SK-N-SH (cell line): ENCODE measurements at regions not wholly inside any gene's neighbourhood (a gene's known extent, or its start where the extent isn't known, plus 50 kb on each side); places are given as distances from the start of the nearest gene placed in this dataset.

Source experiments
- CTCF ChIA-PET: fragments of 300-600, 350-600 bp; formaldehyde crosslinking; extraction: SDS; loops from one replicate; lab custom pipeline; 2021; lab: Yijun Ruan, JAX
- POLR2A ChIA-PET: fragments of 350-600 bp; sonication (Branson Sonifier 250); formaldehyde crosslinking; extraction: SDS; loops from one replicate; lab custom pipeline; 2020; ENCODE audit warnings: antibody characterized with exemption, inconsistent platforms; lab: Yijun Ruan, JAX
- DNase-seq: peaks from one replicate; pipeline ENCODE4 v3.0.0; 2012
- H2AFZ ChIP-seq: fragments of 200-600 bp; sonication (generic); 2 replicates; pipeline ENCODE4 v1.8.1; 2016; ENCODE audit warnings: antibody characterized with exemption, mild to moderate bottlenecking, low read depth
- H3F3A ChIP-seq: fragments of 200-600 bp; sonication (generic); replicated peaks from 2 replicates; pipeline ENCODE3; 2016; ENCODE audit warnings: antibody characterized with exemption, mild to moderate bottlenecking; ENCODE audit not compliant: insufficient read depth
- H3K27ac ChIP-seq, 2 experiments: fragments of 200-500 bp in 1 of 2; fragments of 200-600 bp in 1 of 2; sonication (Bioruptor generic) in 1 of 2; sonication (generic), shearing (Covaris generic) in 1 of 2; 2 replicates each; pipeline versions ENCODE4 v1.5.1 to v1.6.1; 2014 to 2016; ENCODE audit warnings: low read depth in 2 of 2, inconsistent platforms in 1 of 2, low read length in 1 of 2, mild to moderate bottlenecking in 1 of 2, mixed read lengths in 1 of 2
- H3K27me3 ChIP-seq: fragments of 200-600 bp; sonication (generic), shearing (Covaris generic); 2 replicates; pipeline ENCODE4 v1.6.1; 2016; ENCODE audit warnings: mixed run types; ENCODE audit not compliant: insufficient read depth
- H3K36me3 ChIP-seq, 2 experiments: fragments of 200-500 bp in 1 of 2; fragments of 200-600 bp in 1 of 2; sonication (Bioruptor generic) in 1 of 2; sonication (generic) in 1 of 2; replicated peaks in 1 of 2; 2 replicates each; pipeline versions ENCODE3 to v1.5.1; 2014 to 2016; ENCODE audit warnings: low read length in 1 of 2, mild to moderate bottlenecking in 1 of 2; ENCODE audit not compliant: insufficient read depth in 2 of 2, control insufficient read depth in 1 of 2
- H3K4me1 ChIP-seq, 2 experiments: fragments of 200-500 bp in 1 of 2; fragments of 200-600 bp in 1 of 2; sonication (Bioruptor generic) in 1 of 2; sonication (generic), shearing (Covaris generic) in 1 of 2; 2 replicates each; pipeline versions ENCODE4 v1.5.1 to v1.6.1; 2014 to 2016; ENCODE audit warnings: low read depth in 1 of 2, low read length in 1 of 2, mixed run types in 1 of 2; ENCODE audit not compliant: insufficient read depth in 2 of 2, control insufficient read depth in 1 of 2
- H3K4me2 ChIP-seq: fragments of 200-600 bp; sonication (generic), shearing (Covaris generic); 2 replicates; pipeline ENCODE4 v1.6.1; 2017; ENCODE audit warnings: mixed run types
- H3K4me3 ChIP-seq, 2 experiments: fragments of 200-500 bp in 1 of 2; fragments of 200-600 bp in 1 of 2; sonication (Bioruptor generic) in 1 of 2; sonication (generic), shearing (Covaris generic) in 1 of 2; 2 replicates each; pipeline versions ENCODE4 v1.5.1 to v1.8.1; 2014 to 2016; ENCODE audit warnings: low read depth in 2 of 2, inconsistent platforms in 1 of 2, low read length in 1 of 2, mild to moderate bottlenecking in 1 of 2, mixed read lengths in 1 of 2, moderate library complexity in 1 of 2
- H3K79me2 ChIP-seq: fragments of 200-600 bp; sonication (generic); 2 replicates; pipeline ENCODE4 v1.8.1; 2017; ENCODE audit warnings: mild to moderate bottlenecking; ENCODE audit not compliant: insufficient read depth
- H3K9ac ChIP-seq: fragments of 200-600 bp; sonication (generic); 2 replicates; pipeline ENCODE4 v1.6.1; 2017; ENCODE audit warnings: mixed run types
- H3K9me2 ChIP-seq: fragments of 200-600 bp; sonication (generic); 2 replicates; pipeline ENCODE4 v1.6.1; 2017; ENCODE audit warnings: mixed run types
- H3K9me3 ChIP-seq: fragments of 200-600 bp; sonication (generic); 2 replicates; pipeline ENCODE4 v1.6.1; 2017; ENCODE audit warnings: mixed run types, mild to moderate bottlenecking, moderate library complexity
- H4K20me1 ChIP-seq: fragments of 200-600 bp; sonication (generic); 2 replicates; pipeline ENCODE4 v1.6.1; 2017; ENCODE audit warnings: mild to moderate bottlenecking, mixed run types; ENCODE audit not compliant: insufficient read depth
- CHD2 ChIP-seq: fragments of 150-350 bp; IDR thresholded peaks from 2 replicates; pipeline ENCODE4 v1.6.1; 2018; ENCODE audit warnings: low read length; ENCODE audit not compliant: partially characterized antibody
- ELF1 ChIP-seq: IDR thresholded peaks from 2 replicates; pipeline ENCODE4 v1.4.0; 2012
- EP300 ChIP-seq, 2 experiments: IDR thresholded peaks; 2 replicates each; pipeline versions ENCODE4 v1.4.0 to v1.6.1; 2012; ENCODE audit warnings: borderline replicate concordance in 1 of 2, low read depth in 1 of 2, low read length in 1 of 2
- FOXJ3 ChIP-seq: sonication (generic); formaldehyde crosslinking; IDR thresholded peaks from 2 replicates; pipeline ENCODE4 v1.5.1; 2020; ENCODE audit warnings: mild to moderate bottlenecking, missing genetic modification reagents
- FOXM1 ChIP-seq: IDR thresholded peaks from 2 replicates; pipeline ENCODE4 v1.4.0; 2012; ENCODE audit warnings: low read depth, mild to moderate bottlenecking
- GABPA ChIP-seq: IDR thresholded peaks from 2 replicates; pipeline ENCODE4 v1.4.0; 2012; ENCODE audit warnings: low read depth, mild to moderate bottlenecking
- GATA2 ChIP-seq: sonication (generic); formaldehyde crosslinking; IDR thresholded peaks from 2 replicates; pipeline ENCODE4 v1.5.0; 2020; ENCODE audit warnings: mild to moderate bottlenecking, missing genetic modification reagents
- JUND ChIP-seq: IDR thresholded peaks from 2 replicates; pipeline ENCODE4 v1.4.0; 2012
- MXI1 ChIP-seq: IDR thresholded peaks from 2 replicates; pipeline ENCODE4 v1.6.1; 2012; ENCODE audit warnings: mild to moderate bottlenecking, low read depth, low read length, improper control_type of control experiment
- NFIC ChIP-seq: IDR thresholded peaks from 2 replicates; pipeline ENCODE4 v1.4.0; 2012; ENCODE audit warnings: borderline replicate concordance
- NRF1 ChIP-seq: IDR thresholded peaks from 2 replicates; pipeline ENCODE4 v1.6.1; 2012; ENCODE audit warnings: low read depth, mild to moderate bottlenecking, low read length
- POLR2AphosphoS5 ChIP-seq: IDR thresholded peaks from 2 replicates; pipeline ENCODE4 v1.6.1; 2012; ENCODE audit warnings: low read depth, low read length
- RAD21 ChIP-seq: IDR thresholded peaks from 2 replicates; pipeline ENCODE4 v1.6.1; 2012; ENCODE audit warnings: mild to moderate bottlenecking, low read length
- RCOR1 ChIP-seq: fragments of 150-350 bp; IDR thresholded peaks from 2 replicates; pipeline ENCODE4 v1.6.1; 2017; ENCODE audit warnings: antibody characterized with exemption, low read length
- RFX5 ChIP-seq: IDR thresholded peaks from 2 replicates; pipeline ENCODE4 v1.6.1; 2012; ENCODE audit warnings: mild to moderate bottlenecking, improper control_type of control experiment, low read length
- RXRA ChIP-seq: IDR thresholded peaks from 2 replicates; pipeline ENCODE4 v1.4.0; 2012; ENCODE audit warnings: low read depth, mild to moderate bottlenecking, borderline replicate concordance
- SIN3A ChIP-seq: IDR thresholded peaks from 2 replicates; pipeline ENCODE4 v1.6.1; 2012; ENCODE audit warnings: low read depth, mild to moderate bottlenecking, low read length, moderate library complexity, borderline replicate concordance
- SMC3 ChIP-seq: IDR thresholded peaks from 2 replicates; pipeline ENCODE4 v1.6.1; 2012; ENCODE audit warnings: low read depth, low read length, improper control_type of control experiment
- TAF1 ChIP-seq: IDR thresholded peaks from 2 replicates; pipeline ENCODE4 v1.6.1; 2012; ENCODE audit warnings: low read depth, mild to moderate bottlenecking, low read length, moderate library complexity, borderline replicate concordance
- TCF12 ChIP-seq: IDR thresholded peaks from 2 replicates; pipeline ENCODE4 v1.4.0; 2012
- TEAD4 ChIP-seq: IDR thresholded peaks from 2 replicates; pipeline ENCODE4 v1.4.0; 2012; ENCODE audit warnings: mild to moderate bottlenecking, borderline replicate concordance; ENCODE audit not compliant: insufficient read depth
- YY1 ChIP-seq: IDR thresholded peaks from 2 replicates; pipeline ENCODE4 v1.4.0; 2012; ENCODE audit warnings: low read depth, mild to moderate bottlenecking
- TF ChIP-seq, protein P1 (sequence below): IDR thresholded peaks from 2 replicates; pipeline ENCODE4; 2012
- TF ChIP-seq, protein P2 (sequence below): fragments of 200-600 bp; sonication (generic); IDR thresholded peaks from 2 replicates; pipeline ENCODE4 v1.6.1; 2017; ENCODE audit warnings: antibody characterized with exemption, mild to moderate bottlenecking, moderate library complexity
- TF ChIP-seq, protein P3 (sequence below): IDR thresholded peaks from 2 replicates; pipeline ENCODE4 v1.4.0; 2012; ENCODE audit warnings: low read depth, borderline replicate concordance
- TF ChIP-seq, protein P4 (sequence below): IDR thresholded peaks from 2 replicates; pipeline ENCODE4 v1.4.0; 2012; ENCODE audit warnings: low read depth
- TF ChIP-seq, protein P5 (sequence below): IDR thresholded peaks from 2 replicates; pipeline ENCODE4 v1.4.0; 2012; ENCODE audit warnings: low read depth, borderline replicate concordance
- TF ChIP-seq, protein P6 (sequence below): fragments of 150-350 bp; IDR thresholded peaks from 2 replicates; pipeline ENCODE4 v1.6.1; 2016; ENCODE audit warnings: mild to moderate bottlenecking, low read depth, low read length

DNA sequence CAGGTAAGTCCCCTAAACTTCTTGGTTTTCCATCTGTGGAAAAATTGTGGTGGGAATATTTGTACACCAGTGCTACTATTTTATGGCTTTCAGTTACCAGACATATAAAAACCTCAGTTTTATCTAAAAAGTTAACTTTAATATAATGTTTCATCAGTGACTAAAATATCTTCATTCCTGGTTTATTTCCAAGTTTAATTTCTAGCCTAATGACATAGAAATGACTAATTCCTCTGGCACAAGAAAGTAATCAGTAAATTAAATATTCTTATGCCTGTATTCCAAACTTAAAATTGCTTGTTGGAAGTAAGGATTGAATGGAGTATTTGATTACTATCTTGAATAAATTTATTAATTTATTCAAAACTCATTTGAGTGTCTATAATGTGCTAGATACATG, 757.0 kb downstream of the CDH11 start:
- H3K4me2 ChIP-seq, result peak overlapping the region; percentile 22; the same call in 1 of the 2 replicates
- no peaks in the 10 kb centered on the region for H4K20me1 ChIP-seq
- peaks cover 18% of the 10 kb centered on the region for H3F3A ChIP-seq
- H3K9ac ChIP-seq, result no peak overlapping the region
- POLR2A ChIA-PET, result no interaction called here
- no peaks in the 10 kb centered on the region for H3K79me2 ChIP-seq
- H3K27ac ChIP-seq, result peak overlapping the region in 1 of 2 experiments; percentile 74; a peak in 2 of 4 replicates
- H3K36me3 ChIP-seq, result no peaks in the 10 kb centered on the region
- no peaks in the 10 kb centered on the region for H3K27me3 ChIP-seq
- CTCF ChIA-PET, result no interaction called here
- no peaks in the 10 kb centered on the region for H3K9me3 ChIP-seq
- no peak for DNase-seq
- H2AFZ ChIP-seq, result peak overlapping the region; percentile 7; the same call in 1 of the 2 replicates
- H3K4me3 ChIP-seq, result no peak overlapping the region
- no peaks in the 10 kb centered on the region for H3K9me2 ChIP-seq
- peaks cover 3 to 21% of the 10 kb centered on the region in 2 experiments for H3K4me1 ChIP-seq
- TF ChIP-seq POLR2AphosphoS5 (no peak), RAD21 (no peak), NRF1 (no peak), CHD2 (no peak), FOXJ3 (CRISPR knock-in tag) (no peak), MXI1 (no peak), RFX5 (no peak), GABPA (no peak), RXRA (no peak), GATA2 (no peak), JUND (peak; percentile 26), NFIC (peak; percentile 65), RCOR1 (no peak), YY1 (no peak), TEAD4 (no peak), SMC3 (no peak), SIN3A (no peak), EP300 (IDR thresholded peaks at IDR 0.05; ENCODE audit: borderline replicate concordance in 1 of 2, low read depth in 1 of 2, low read length in 1 of 2) (peak in 1 of 2 experiments; percentile 34; a peak in 1 of 4 replicates), ELF1 (no peak), TCF12 (no peak), TAF1 (no peak), FOXM1 (no peak)
- TF ChIP-seq, protein P1, sequence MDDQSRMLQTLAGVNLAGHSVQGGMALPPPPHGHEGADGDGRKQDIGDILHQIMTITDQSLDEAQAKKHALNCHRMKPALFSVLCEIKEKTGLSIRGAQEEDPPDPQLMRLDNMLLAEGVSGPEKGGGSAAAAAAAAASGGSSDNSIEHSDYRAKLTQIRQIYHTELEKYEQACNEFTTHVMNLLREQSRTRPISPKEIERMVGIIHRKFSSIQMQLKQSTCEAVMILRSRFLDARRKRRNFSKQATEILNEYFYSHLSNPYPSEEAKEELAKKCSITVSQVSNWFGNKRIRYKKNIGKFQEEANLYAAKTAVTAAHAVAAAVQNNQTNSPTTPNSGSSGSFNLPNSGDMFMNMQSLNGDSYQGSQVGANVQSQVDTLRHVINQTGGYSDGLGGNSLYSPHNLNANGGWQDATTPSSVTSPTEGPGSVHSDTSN, result no peak
- TF ChIP-seq, protein P2, sequence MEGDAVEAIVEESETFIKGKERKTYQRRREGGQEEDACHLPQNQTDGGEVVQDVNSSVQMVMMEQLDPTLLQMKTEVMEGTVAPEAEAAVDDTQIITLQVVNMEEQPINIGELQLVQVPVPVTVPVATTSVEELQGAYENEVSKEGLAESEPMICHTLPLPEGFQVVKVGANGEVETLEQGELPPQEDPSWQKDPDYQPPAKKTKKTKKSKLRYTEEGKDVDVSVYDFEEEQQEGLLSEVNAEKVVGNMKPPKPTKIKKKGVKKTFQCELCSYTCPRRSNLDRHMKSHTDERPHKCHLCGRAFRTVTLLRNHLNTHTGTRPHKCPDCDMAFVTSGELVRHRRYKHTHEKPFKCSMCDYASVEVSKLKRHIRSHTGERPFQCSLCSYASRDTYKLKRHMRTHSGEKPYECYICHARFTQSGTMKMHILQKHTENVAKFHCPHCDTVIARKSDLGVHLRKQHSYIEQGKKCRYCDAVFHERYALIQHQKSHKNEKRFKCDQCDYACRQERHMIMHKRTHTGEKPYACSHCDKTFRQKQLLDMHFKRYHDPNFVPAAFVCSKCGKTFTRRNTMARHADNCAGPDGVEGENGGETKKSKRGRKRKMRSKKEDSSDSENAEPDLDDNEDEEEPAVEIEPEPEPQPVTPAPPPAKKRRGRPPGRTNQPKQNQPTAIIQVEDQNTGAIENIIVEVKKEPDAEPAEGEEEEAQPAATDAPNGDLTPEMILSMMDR, result no peak
- TF ChIP-seq, protein P3, sequence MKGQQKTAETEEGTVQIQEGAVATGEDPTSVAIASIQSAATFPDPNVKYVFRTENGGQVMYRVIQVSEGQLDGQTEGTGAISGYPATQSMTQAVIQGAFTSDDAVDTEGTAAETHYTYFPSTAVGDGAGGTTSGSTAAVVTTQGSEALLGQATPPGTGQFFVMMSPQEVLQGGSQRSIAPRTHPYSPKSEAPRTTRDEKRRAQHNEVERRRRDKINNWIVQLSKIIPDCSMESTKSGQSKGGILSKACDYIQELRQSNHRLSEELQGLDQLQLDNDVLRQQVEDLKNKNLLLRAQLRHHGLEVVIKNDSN, result no peak
- TF ChIP-seq, protein P4, sequence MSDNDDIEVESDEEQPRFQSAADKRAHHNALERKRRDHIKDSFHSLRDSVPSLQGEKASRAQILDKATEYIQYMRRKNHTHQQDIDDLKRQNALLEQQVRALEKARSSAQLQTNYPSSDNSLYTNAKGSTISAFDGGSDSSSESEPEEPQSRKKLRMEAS, result no peak
- TF ChIP-seq, protein P5, sequence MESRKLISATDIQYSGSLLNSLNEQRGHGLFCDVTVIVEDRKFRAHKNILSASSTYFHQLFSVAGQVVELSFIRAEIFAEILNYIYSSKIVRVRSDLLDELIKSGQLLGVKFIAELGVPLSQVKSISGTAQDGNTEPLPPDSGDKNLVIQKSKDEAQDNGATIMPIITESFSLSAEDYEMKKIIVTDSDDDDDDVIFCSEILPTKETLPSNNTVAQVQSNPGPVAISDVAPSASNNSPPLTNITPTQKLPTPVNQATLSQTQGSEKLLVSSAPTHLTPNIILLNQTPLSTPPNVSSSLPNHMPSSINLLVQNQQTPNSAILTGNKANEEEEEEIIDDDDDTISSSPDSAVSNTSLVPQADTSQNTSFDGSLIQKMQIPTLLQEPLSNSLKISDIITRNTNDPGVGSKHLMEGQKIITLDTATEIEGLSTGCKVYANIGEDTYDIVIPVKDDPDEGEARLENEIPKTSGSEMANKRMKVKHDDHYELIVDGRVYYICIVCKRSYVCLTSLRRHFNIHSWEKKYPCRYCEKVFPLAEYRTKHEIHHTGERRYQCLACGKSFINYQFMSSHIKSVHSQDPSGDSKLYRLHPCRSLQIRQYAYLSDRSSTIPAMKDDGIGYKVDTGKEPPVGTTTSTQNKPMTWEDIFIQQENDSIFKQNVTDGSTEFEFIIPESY, result no peak
- TF ChIP-seq, protein P6, sequence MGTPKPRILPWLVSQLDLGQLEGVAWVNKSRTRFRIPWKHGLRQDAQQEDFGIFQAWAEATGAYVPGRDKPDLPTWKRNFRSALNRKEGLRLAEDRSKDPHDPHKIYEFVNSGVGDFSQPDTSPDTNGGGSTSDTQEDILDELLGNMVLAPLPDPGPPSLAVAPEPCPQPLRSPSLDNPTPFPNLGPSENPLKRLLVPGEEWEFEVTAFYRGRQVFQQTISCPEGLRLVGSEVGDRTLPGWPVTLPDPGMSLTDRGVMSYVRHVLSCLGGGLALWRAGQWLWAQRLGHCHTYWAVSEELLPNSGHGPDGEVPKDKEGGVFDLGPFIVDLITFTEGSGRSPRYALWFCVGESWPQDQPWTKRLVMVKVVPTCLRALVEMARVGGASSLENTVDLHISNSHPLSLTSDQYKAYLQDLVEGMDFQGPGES, result no peak
